Body of pancreas (tissue), 4 donors: ENCODE measurements at regions not wholly inside any gene's neighbourhood (a gene's known extent, or its start where the extent isn't known, plus 50 kb on each side); places are given as distances from the start of the nearest gene placed in this dataset.

Experiments used
- POLR2A ChIP-seq, 3 donors: fragments of 450-650 bp; IDR thresholded peaks; one replicate each; pipeline ENCODE4 v1.6.1; 2016; ENCODE audit warnings: antibody characterized with exemption in 3 of 3, mild to moderate bottlenecking in 2 of 3
- TF ChIP-seq, protein P1 (sequence below), 7 experiments: fragments of 450-650 bp in 4 of 7; fragments of 200-600 bp in 3 of 7; sonication (generic) in 3 of 7; IDR thresholded peaks; one replicate each; pipeline ENCODE4 v1.5.1; 2016 to 2019; ENCODE audit warnings: antibody characterized with exemption in 7 of 7

- TF ChIP-seq, protein P1, sequence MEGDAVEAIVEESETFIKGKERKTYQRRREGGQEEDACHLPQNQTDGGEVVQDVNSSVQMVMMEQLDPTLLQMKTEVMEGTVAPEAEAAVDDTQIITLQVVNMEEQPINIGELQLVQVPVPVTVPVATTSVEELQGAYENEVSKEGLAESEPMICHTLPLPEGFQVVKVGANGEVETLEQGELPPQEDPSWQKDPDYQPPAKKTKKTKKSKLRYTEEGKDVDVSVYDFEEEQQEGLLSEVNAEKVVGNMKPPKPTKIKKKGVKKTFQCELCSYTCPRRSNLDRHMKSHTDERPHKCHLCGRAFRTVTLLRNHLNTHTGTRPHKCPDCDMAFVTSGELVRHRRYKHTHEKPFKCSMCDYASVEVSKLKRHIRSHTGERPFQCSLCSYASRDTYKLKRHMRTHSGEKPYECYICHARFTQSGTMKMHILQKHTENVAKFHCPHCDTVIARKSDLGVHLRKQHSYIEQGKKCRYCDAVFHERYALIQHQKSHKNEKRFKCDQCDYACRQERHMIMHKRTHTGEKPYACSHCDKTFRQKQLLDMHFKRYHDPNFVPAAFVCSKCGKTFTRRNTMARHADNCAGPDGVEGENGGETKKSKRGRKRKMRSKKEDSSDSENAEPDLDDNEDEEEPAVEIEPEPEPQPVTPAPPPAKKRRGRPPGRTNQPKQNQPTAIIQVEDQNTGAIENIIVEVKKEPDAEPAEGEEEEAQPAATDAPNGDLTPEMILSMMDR (IDR thresholded peaks at IDR 0.05), result no peak
- no peak for TF ChIP-seq POLR2A (IDR thresholded peaks at IDR 0.05)
Measured at GRCh38 chr10:78717200-78717599, 351.6 kb upstream of the ZMIZ1 start.
